Activated CD4-positive, alpha-beta memory T cell treated with anti-CD3 and anti-CD28 coated beads, Interleukin-2, amount 10 ng/mL, durations not matched to agents 7 days and 5 days (primary cell): ENCODE measurements at regions not wholly inside any gene's neighbourhood (a gene's known extent, or its start where the extent isn't known, plus 50 kb on each side); places are given as distances from the start of the nearest gene placed in this dataset.

Experiments used
- CTCF ChIA-PET: fragments of 350-600 bp; sonication (Branson Sonifier 250); formaldehyde crosslinking; loops from one replicate; lab custom pipeline; 2021; ENCODE audit warnings: antibody characterized with exemption, inconsistent platforms; lab: Charles Lee
- POLR2A ChIA-PET: fragments of 350-600 bp; sonication (Branson Sonifier 250); formaldehyde crosslinking; loops from one replicate; lab custom pipeline; 2021; ENCODE audit warnings: antibody characterized with exemption; lab: Charles Lee
- DNase-seq: peaks from one replicate; pipeline ENCODE4 v3.0.0-alpha.2; 2020
- H3K27ac Mint-ChIP-seq: one replicate; pipeline ENCODE4 v1.8.0; 2021; ENCODE audit warnings: mild to moderate bottlenecking, mixed read lengths
- H3K27me3 Mint-ChIP-seq: one replicate; pipeline ENCODE4 v1.8.0; 2021; ENCODE audit warnings: mixed read lengths
- H3K36me3 Mint-ChIP-seq: one replicate; pipeline ENCODE4 v1.8.0; 2021; ENCODE audit warnings: low read depth, mixed read lengths
- H3K4me1 Mint-ChIP-seq: one replicate; pipeline ENCODE4 v1.8.0; 2021; ENCODE audit warnings: mixed read lengths
- H3K4me3 Mint-ChIP-seq: one replicate; pipeline ENCODE4 v1.8.0; 2021; ENCODE audit warnings: mild to moderate bottlenecking, mixed read lengths
- H3K9me3 Mint-ChIP-seq: one replicate; pipeline ENCODE4 v1.8.0; 2021; ENCODE audit warnings: mixed read lengths

DNA sequence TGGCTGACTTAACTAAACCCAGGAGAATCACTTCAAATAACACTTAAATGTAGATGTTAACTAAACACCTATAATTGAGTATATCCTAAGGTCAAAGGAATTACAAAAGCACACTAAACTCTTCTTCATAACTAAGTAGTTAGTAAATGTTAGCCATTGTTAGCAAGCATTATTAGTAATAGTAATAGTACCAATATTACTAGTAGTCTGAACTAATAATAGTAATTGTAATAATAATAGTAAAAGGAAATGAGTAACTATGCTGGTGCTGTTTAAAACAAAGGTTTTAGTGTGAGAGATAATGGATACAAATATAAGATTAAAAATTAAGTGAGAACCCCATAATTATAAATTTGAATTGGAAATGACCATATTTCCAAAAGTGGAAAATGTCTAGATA lies 641.9 kb upstream of the RORB start:
- Mint-ChIP-seq H3K9me3 (peaks cover 2% of the 10 kb centered on the region), H3K4me3 (no peak overlapping the region), H3K36me3 (no peaks in the 10 kb centered on the region), H3K27ac (no peak overlapping the region), H3K4me1 (no peaks in the 10 kb centered on the region), H3K27me3 (no peaks in the 10 kb centered on the region)
- CTCF ChIA-PET, result no interaction called here
- DNase-seq, result no peak
- POLR2A ChIA-PET, result no interaction called here

DNA sequence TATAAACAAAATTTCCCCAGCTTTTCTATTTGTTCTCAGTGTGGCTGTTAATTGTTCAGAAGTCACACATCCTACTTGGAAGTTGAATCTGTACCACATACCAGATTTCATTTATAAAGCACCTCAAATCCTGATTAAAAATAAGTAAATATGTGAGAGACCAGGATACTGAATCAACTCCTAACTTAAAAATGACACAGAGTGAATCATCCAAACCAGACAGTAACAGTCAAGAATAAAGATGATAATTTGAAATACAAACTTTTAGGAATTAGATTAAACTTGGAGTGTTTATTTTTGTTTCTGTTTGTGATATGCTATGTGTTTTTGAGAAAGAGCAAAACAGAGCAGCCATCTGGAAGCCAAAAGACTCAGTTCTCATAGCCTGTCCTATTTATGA lies 633.2 kb upstream of the RORB start:
- Mint-ChIP-seq H3K4me3 (no peak overlapping the region), H3K4me1 (peaks cover 2% of the 10 kb centered on the region), H3K36me3 (no peaks in the 10 kb centered on the region), H3K9me3 (no peaks in the 10 kb centered on the region), H3K27ac (no peak overlapping the region), H3K27me3 (no peaks in the 10 kb centered on the region)
- DNase-seq, result no peak
- POLR2A ChIA-PET, result no interaction called here
- CTCF ChIA-PET, result no interaction called here

DNA sequence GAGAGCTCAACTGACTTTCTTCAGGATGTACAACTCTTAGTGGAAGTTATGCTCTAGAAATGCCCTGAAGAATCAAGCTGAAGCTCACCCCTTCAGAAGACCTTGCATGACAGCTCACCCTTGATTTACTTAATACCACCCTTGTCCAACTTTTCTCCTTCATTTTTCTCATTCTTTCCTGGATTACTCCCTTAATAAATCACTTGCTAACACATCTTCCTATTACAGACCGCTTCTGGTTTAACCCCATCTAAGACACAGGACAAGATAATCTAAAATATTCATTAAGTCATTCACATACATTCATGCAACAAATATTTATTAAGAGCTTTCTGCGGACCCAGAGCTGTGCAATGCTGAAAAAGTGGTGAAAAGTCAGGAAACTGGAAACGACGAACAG lies 630.7 kb upstream of the RORB start:
- ChIA-PET CTCF (no interaction called here), POLR2A (no interaction called here)
- no peaks in the 10 kb centered on the region for H3K36me3 Mint-ChIP-seq
- H3K4me3 Mint-ChIP-seq, result no peak overlapping the region
- H3K4me1 Mint-ChIP-seq, result peaks cover 7% of the 10 kb centered on the region
- no peak for DNase-seq
- H3K27me3 Mint-ChIP-seq, result no peaks in the 10 kb centered on the region
- H3K9me3 Mint-ChIP-seq, result no peaks in the 10 kb centered on the region
- H3K27ac Mint-ChIP-seq, result no peak overlapping the region

DNA sequence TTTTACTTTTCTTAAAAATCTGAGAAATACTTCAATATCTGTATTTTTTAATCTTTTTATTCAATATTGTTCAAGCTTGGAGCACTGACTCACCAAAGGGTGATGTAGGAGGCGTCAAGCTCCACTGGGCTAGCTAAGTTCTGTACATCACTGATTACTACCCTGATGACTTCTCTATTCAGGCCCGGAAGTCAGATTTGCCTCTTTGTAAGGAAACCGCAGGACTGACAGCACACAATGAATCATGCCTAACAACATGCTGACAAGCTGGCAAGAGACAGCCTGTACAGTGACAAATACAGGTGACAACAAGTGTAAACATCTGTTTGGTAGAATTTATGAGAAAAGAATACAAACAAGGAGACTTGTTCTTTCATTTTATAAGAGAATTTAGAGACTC lies 627.9 kb upstream of the RORB start:
- Mint-ChIP-seq H3K4me1 (peaks cover 7% of the 10 kb centered on the region), H3K4me3 (no peak overlapping the region), H3K27ac (no peak overlapping the region), H3K36me3 (no peaks in the 10 kb centered on the region), H3K9me3 (no peaks in the 10 kb centered on the region), H3K27me3 (no peaks in the 10 kb centered on the region)
- POLR2A ChIA-PET, result no interaction called here
- peak; percentile 49 for DNase-seq
- CTCF ChIA-PET, result no interaction called here

DNA sequence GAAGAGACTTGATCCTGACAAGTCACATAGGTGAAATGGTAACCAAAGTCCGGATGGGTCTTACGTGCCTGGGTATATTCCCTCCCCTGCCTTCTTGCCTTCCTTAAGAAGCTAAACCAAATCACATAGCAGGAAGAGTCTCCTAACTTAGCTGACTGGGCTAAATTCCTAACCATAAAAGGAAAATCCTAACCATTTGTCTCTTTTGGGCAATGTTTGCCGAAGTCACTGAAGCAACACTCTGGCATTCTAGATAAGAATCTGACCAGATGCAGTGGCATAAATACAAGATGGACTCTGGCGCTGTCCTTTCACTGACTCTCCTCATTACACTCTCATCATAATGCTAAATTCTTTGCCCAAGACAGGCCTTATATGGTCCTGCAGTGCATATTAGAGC lies 625.5 kb upstream of the RORB start:
- no peaks in the 10 kb centered on the region for H3K9me3 Mint-ChIP-seq
- POLR2A ChIA-PET, result no interaction called here

DNA sequence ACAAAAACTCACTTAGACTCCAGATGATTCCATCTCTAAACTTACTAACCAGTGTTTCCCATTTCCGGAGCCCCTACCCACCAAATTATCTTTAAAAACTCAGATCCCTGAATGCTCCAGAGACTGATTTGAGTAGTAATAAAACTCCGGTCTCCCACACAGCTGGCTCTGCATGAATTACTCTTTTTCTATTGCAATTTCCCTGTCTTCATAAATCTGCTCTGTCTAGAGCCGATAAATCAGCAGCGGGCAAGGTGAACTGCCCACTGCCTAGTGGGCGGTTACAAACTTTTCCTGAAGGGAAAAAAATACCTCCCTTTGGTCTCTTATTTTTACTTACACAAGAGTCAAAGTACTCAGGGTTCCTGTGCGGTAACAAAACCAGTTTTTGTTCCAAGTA lies 624.4 kb upstream of the RORB start:
- Mint-ChIP-seq H3K36me3 (no peaks in the 10 kb centered on the region), H3K9me3 (no peaks in the 10 kb centered on the region), H3K4me1 (peaks cover 7% of the 10 kb centered on the region), H3K4me3 (no peak overlapping the region), H3K27ac (no peak overlapping the region), H3K27me3 (no peaks in the 10 kb centered on the region)
- POLR2A ChIA-PET, result no interaction called here
- no peak for DNase-seq
- CTCF ChIA-PET, result no interaction called here

More for the DNA sequence above, 625.5 kb upstream of the RORB start:
- Mint-ChIP-seq H3K27me3 (no peaks in the 10 kb centered on the region), H3K4me1 (peaks cover 7% of the 10 kb centered on the region), H3K27ac (no peak overlapping the region), H3K36me3 (no peaks in the 10 kb centered on the region), H3K4me3 (no peak overlapping the region)
- CTCF ChIA-PET, result no interaction called here
- no peak for DNase-seq

DNA sequence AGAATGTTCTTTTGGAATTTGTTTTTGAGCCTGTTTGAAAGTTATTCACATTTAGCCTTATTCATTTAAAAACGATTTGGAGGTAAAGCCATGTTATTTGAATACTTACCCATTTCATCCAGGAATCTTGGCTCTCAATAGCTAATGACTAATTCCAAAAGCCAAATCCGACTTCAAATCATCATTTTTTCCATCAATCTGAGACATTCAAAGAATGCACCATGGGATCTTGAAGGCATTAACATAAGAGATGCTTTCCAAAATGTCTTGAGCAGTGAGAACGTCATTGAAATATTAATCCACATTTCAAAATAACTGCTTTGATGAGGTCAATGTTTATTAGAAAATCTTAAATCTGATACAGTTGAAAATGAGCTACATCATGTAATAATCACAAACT lies 617.0 kb upstream of the RORB start:
- ChIA-PET CTCF (no interaction called here), POLR2A (no interaction called here)
- no peak for DNase-seq
- H3K4me1 Mint-ChIP-seq, result no peaks in the 10 kb centered on the region
- no peaks in the 10 kb centered on the region for H3K27me3 Mint-ChIP-seq
- H3K4me3 Mint-ChIP-seq, result no peak overlapping the region
- no peak overlapping the region for H3K27ac Mint-ChIP-seq
- H3K9me3 Mint-ChIP-seq, result no peaks in the 10 kb centered on the region
- H3K36me3 Mint-ChIP-seq, result no peaks in the 10 kb centered on the region

DNA sequence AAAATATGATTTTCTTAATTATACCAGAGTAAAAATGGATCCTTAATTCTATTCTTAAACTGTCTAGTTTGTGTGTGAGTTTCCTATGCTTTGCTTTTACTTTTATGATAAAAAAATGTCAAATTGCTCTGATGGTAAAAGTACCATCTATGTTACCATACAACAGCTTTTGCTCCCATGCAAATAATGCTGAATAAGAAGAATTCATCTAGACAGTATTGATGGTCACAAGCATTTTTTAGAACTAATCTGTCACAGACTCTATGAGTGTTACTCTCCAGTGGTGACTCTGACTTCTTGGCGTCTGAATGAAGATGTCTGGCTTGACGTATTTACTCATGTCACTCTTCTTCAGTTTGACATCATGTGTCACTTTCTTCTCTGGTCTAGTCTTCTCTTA lies 608.1 kb upstream of the RORB start:
- Mint-ChIP-seq H3K9me3 (no peaks in the 10 kb centered on the region), H3K27me3 (no peaks in the 10 kb centered on the region), H3K27ac (no peak overlapping the region), H3K4me1 (no peaks in the 10 kb centered on the region), H3K36me3 (no peaks in the 10 kb centered on the region), H3K4me3 (no peak overlapping the region)
- ChIA-PET CTCF (no interaction called here), POLR2A (no interaction called here)
- no peak for DNase-seq

DNA sequence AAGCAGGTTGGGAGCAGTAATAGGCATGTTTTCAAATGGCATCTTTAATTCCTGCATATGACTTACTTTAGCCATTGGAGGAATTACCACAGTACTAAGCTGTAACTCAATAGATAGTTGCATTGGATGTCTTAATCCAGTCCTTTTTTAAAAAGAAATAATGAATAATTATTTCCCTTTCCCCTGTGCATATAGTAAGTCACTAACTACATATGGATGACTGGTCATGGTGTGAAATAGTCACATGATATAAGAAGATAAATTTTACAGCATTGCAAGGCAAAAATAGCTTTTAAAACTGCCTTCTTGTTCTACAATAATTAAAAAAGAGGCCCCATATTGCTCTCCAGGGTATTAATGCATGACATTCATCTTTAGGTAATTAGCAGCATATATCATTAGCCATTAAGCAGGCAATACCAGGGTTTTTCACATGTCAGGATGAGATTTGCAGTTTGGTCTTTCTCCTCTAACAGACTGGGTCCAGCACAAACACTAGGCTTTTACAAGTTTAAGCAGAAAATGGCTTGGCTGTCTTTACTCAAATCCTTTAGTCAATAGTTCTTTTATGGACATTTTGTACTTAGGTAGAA lies 606.4 kb upstream of the RORB start:
- CTCF ChIA-PET, result no interaction called here
- DNase-seq, result no peak
- Mint-ChIP-seq H3K27me3 (no peaks in the 10 kb centered on the region), H3K9me3 (no peaks in the 10 kb centered on the region), H3K27ac (no peak overlapping the region), H3K4me1 (no peaks in the 10 kb centered on the region), H3K4me3 (no peak overlapping the region), H3K36me3 (no peaks in the 10 kb centered on the region)
- POLR2A ChIA-PET, result no interaction called here

DNA sequence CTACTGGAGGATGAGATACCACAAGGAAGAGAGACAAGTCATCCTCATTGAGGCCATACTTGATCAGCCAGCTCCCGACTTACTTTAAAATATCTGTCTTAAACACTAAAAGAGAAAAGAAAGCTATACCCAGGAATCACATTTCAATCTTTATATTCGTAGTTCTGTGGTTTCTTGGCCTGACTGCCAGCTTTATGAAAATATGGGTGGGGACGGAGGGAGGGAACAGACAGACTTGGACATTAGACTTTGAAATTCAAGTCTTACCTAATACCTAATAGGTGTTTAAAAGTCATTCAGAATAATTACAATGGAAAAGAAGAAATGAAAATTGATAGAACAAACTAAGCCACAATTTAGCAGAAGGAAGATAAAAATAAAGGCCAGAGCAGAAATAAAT lies 604.8 kb upstream of the RORB start:
- POLR2A ChIA-PET, result no interaction called here
- Mint-ChIP-seq H3K4me3 (no peak overlapping the region), H3K27me3 (no peaks in the 10 kb centered on the region), H3K4me1 (no peaks in the 10 kb centered on the region), H3K27ac (no peak overlapping the region), H3K9me3 (peaks cover 2% of the 10 kb centered on the region), H3K36me3 (no peaks in the 10 kb centered on the region)
- DNase-seq, result no peak
- CTCF ChIA-PET, result no interaction called here

DNA sequence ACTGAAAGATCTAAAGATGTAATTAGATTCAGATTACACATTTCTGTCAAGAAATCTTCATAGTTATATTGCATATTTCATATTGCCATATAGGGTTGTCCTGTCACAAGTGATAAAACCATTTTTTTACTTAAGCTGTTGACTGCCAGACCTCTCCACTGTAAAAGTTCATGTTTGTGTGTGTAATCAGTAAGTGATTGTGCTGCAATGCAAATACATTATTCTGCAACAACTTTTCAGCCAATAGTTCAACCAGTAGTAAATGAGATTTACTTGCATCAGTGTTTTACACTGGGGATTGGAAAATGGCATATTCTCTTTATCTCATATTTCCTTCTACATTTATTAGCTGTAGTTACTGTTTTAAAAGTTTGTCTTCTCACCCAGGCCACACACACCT lies 603.9 kb upstream of the RORB start:
- H3K9me3 Mint-ChIP-seq, result peaks cover 2% of the 10 kb centered on the region
- no peaks in the 10 kb centered on the region for H3K4me1 Mint-ChIP-seq
- CTCF ChIA-PET, result no interaction called here
- no peak overlapping the region for H3K4me3 Mint-ChIP-seq
- H3K36me3 Mint-ChIP-seq, result no peaks in the 10 kb centered on the region
- no peak for DNase-seq
- POLR2A ChIA-PET, result no interaction called here
- H3K27ac Mint-ChIP-seq, result no peak overlapping the region
- no peaks in the 10 kb centered on the region for H3K27me3 Mint-ChIP-seq

DNA sequence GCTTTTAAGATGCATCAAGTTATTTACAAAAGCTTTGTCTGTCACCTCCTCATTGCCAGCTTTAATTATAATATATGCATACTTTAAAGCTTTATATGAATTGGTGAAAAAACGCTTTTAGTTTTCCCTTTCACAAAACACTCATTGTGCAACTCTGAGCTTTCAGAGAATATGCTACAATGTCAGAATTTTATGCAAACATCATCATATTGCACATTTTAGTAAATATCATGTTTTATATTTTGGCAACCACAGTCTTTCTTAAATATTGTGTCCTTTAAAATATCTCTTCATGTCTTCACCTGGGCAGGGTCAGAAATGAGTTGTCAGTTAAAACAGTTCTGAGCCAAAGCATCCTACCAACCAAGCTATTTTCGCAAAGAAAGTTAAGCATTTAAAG lies 601.1 kb upstream of the RORB start:
- H3K27me3 Mint-ChIP-seq, result no peaks in the 10 kb centered on the region
- no peak overlapping the region for H3K4me3 Mint-ChIP-seq
- no peaks in the 10 kb centered on the region for H3K4me1 Mint-ChIP-seq
- POLR2A ChIA-PET, result no interaction called here
- H3K9me3 Mint-ChIP-seq, result peaks cover 2% of the 10 kb centered on the region
- CTCF ChIA-PET, result no interaction called here
- H3K36me3 Mint-ChIP-seq, result no peaks in the 10 kb centered on the region
- H3K27ac Mint-ChIP-seq, result no peak overlapping the region
- no peak for DNase-seq

DNA sequence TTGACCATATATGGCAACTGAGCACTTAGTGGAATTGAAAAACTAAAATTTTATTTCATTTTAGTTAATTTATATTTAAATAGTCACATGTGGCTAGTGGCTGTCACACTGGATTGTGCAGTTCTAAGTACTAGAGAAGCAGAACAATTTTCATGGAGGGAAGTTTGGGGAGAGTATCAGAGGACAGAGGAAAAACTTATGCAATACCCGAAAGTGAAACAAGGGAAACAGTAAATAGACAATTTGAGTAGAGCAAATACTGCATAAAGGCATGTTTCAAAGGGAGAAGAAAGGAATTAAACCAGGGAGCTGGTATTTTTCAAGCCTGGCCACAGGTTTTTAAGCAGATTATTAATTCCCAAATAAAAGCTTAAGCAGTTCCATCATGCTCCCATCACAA lies 590.5 kb upstream of the RORB start:
- Mint-ChIP-seq H3K4me1 (no peaks in the 10 kb centered on the region), H3K27me3 (no peaks in the 10 kb centered on the region), H3K9me3 (peaks cover 2% of the 10 kb centered on the region), H3K4me3 (no peak overlapping the region), H3K36me3 (no peaks in the 10 kb centered on the region), H3K27ac (no peak overlapping the region)
- DNase-seq, result no peak
- ChIA-PET CTCF (no interaction called here), POLR2A (no interaction called here)

DNA sequence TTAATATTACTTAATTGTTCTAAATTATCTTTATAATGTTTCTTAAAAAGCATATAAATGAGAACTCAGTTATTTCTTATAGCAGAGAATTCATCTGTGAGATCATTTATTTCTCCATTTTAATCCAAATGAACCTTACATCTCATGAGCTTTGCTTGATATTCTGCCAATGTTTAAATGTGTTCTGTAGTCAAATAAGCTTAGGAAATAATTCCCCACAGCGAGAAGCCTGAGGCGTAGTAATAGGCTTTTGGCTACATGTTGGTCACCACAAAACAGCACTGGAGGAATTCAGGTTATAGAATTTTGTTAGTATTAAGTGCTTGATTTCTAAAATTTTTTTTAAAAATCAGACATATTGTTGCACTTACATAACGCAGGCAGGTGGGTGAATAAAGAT lies 585.3 kb upstream of the RORB start:
- Mint-ChIP-seq H3K36me3 (no peaks in the 10 kb centered on the region), H3K27me3 (no peaks in the 10 kb centered on the region), H3K27ac (no peak overlapping the region), H3K9me3 (no peaks in the 10 kb centered on the region), H3K4me1 (no peaks in the 10 kb centered on the region), H3K4me3 (no peak overlapping the region)
- ChIA-PET POLR2A (no interaction called here), CTCF (no interaction called here)
- no peak for DNase-seq
